ENCODE measurements at regions not wholly inside any gene's neighbourhood (a gene's known extent, or its start where the extent isn't known, plus 50 kb on each side); places are given as distances from the start of the nearest gene placed in this dataset.

DNA sequence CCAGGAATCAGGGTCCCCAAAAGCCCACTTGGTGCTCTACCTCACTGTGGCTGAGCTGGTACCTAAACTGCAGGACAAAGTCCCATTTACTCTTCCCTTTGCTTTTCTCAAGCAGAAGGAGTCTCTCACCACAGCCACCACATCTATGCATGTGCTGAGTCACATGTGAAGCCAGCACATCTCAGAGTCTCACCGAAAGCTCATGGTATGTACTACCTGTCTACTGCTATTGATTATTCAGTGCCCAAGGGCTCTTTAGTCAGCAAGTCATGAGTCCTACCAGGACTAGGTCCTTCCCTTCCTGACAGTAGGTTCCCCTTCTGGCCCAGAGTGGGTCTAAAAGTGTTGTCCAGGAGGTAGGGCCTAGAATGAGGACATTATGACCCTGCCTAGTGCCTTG is 130.7 kb upstream of the NTRK2 start:
- no peak for TF ChIP-seq RAD21 (IDR thresholded peaks at IDR 0.05; ENCODE audit: low read length)
- TF ChIP-seq CTCF (conservative IDR thresholded peaks at IDR 0.05; ENCODE audit: low read depth, low read length): no peak
- TF ChIP-seq POLR2A (IDR thresholded peaks at IDR 0.05; ENCODE audit: low read depth, low read length): no peak
- no peak for TF ChIP-seq MAFK (IDR thresholded peaks at IDR 0.05; ENCODE audit: low read depth, low read length)
- no peak for TF ChIP-seq USF2 (IDR thresholded peaks at IDR 0.05; ENCODE audit: low read depth, low read length)
- TF ChIP-seq CEBPB (IDR thresholded peaks at IDR 0.05; ENCODE audit: low read depth, low read length): no peak
- TF ChIP-seq, protein P1, sequence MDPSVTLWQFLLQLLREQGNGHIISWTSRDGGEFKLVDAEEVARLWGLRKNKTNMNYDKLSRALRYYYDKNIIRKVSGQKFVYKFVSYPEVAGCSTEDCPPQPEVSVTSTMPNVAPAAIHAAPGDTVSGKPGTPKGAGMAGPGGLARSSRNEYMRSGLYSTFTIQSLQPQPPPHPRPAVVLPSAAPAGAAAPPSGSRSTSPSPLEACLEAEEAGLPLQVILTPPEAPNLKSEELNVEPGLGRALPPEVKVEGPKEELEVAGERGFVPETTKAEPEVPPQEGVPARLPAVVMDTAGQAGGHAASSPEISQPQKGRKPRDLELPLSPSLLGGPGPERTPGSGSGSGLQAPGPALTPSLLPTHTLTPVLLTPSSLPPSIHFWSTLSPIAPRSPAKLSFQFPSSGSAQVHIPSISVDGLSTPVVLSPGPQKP (IDR thresholded peaks at IDR 0.05; ENCODE audit: borderline replicate concordance, low read depth, low read length): no peak

Data from IMR-90 (cell line).